ENCODE measurements at regions not wholly inside any gene's neighbourhood (a gene's known extent, or its start where the extent isn't known, plus 50 kb on each side); places are given as distances from the start of the nearest gene placed in this dataset.

GRCh38 chr1:94670273-94670672, 128.7 kb upstream of the F3 start:
- TF ChIP-seq SUZ12 (IDR thresholded peaks at IDR 0.05; ENCODE audit: extremely low read depth, insufficient read depth, insufficient read length), result no peak
- no peak for TF ChIP-seq ZNF274 (IDR thresholded peaks at IDR 0.05; ENCODE audit: low read depth, low read length)
